GM21723 (cell line): ENCODE measurements at regions not wholly inside any gene's neighbourhood (a gene's known extent, or its start where the extent isn't known, plus 50 kb on each side); places are given as distances from the start of the nearest gene placed in this dataset.

Experiments
- ATAC-seq: cut with Tn5 transposase; IDR thresholded peaks from one replicate; pipeline ENCODE4 v1.9.1; 2021; ENCODE audit warnings: mild to moderate bottlenecking, moderate library complexity; ENCODE audit not compliant: unreplicated experiment

GRCh38 chr18:55819448-55819847 is 231.5 kb upstream of the TCF4 start:
- ATAC-seq, result no peak

GRCh38 chr18:55818284-55818683 is 230.3 kb upstream of the TCF4 start:
- ATAC-seq, result no peak

GRCh38 chr18:55811925-55812324 is 223.9 kb upstream of the TCF4 start:
- no peak for ATAC-seq

- ATAC-seq, result no peak
These were observed 217.7 kb upstream of the TCF4 start for GRCh38 chr18:55805666-55806065.

GRCh38 chr18:55795101-55795669 is 207.2 kb upstream of the TCF4 start:
- ATAC-seq, result no peak

- ATAC-seq, result no peak
These were observed 206.5 kb upstream of the TCF4 start for GRCh38 chr18:55794288-55795052.

- no peak for ATAC-seq
These were observed 202.3 kb upstream of the TCF4 start for GRCh38 chr18:55790296-55790695.

- no peak for ATAC-seq
These were observed 199.6 kb upstream of the TCF4 start for GRCh38 chr18:55787536-55788073.

- no peak for ATAC-seq
These were observed 198.8 kb upstream of the TCF4 start for GRCh38 chr18:55786651-55787272.

- ATAC-seq, result no peak
These were observed 195.9 kb upstream of the TCF4 start for GRCh38 chr18:55783921-55784320.

GRCh38 chr18:55781481-55781957 is 193.5 kb upstream of the TCF4 start:
- ATAC-seq, result no peak

- no peak for ATAC-seq
These were observed 192.6 kb upstream of the TCF4 start for GRCh38 chr18:55780586-55781071.

GRCh38 chr18:55779691-55780585 is 191.9 kb upstream of the TCF4 start:
- ATAC-seq, result no peak

GRCh38 chr18:55778788-55779690 is 191.0 kb upstream of the TCF4 start:
- ATAC-seq, result no peak

GRCh38 chr18:55777666-55778304 is 189.8 kb upstream of the TCF4 start:
- no peak for ATAC-seq

- ATAC-seq, result no peak
These were observed 188.0 kb upstream of the TCF4 start for GRCh38 chr18:55775972-55776371.

GRCh38 chr18:55774505-55774904 is 186.5 kb upstream of the TCF4 start:
- ATAC-seq, result no peak

GRCh38 chr18:55768255-55768654 is 180.3 kb upstream of the TCF4 start:
- no peak for ATAC-seq

GRCh38 chr18:55764386-55764785 is 176.4 kb upstream of the TCF4 start:
- no peak for ATAC-seq
